ENCODE measurements at regions not wholly inside any gene's neighbourhood (a gene's known extent, or its start where the extent isn't known, plus 50 kb on each side); places are given as distances from the start of the nearest gene placed in this dataset.
A peak's percentile ranks its signal among the peaks of the same experiment; 100 is the strongest.

DNA sequence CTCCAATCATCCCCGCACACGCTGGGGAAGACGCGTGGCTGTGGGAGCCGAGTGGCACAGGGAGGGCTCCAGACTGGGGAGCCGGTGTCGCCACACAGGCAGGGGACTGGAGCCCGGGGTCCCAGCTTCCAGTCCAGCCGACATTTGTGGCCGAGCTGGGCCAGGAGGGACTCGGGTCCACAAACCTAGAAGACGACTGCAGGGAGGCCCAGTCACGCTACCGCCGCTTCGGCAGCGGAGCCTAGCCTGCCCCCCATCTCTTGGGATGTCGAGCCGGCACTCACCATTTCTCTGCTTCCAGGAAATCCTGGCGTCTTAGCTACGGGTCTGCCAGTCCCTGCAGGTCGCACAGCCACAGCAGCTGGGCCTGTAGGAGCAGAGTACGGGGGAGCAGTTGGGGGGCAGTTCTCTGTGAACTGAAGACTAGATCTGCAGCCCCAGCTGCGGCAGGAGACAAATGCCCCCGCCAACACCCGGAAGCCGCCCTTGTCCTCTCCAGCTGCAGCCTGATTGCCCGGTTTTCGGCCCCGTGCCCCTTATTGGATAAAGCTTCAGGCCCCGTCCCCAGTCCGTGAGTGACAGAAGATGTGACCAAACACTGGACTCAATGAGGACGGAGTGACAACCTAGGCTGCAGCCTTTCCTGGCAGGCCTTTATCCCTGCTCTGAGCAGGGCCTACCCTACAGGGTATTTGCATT, 270.7 kb downstream of the ZNF33B start (continued):
- TF ChIP-seq RAD51 (IDR thresholded peaks at IDR 0.05; ENCODE audit: borderline replicate concordance, low read depth) = no peak
- TF ChIP-seq MYBL2 (IDR thresholded peaks at IDR 0.05; ENCODE audit: low read depth) = no peak
- no peak for TF ChIP-seq MYBL2 (CRISPR knock-in tag; IDR thresholded peaks at IDR 0.05; ENCODE audit: borderline replicate concordance)
- TF ChIP-seq FIP1L1 (IDR thresholded peaks at IDR 0.05; ENCODE audit: low read depth, low read length, poor library complexity, severe bottlenecking) = no peak
- no peak for TF ChIP-seq ZNF586 (CRISPR knock-in tag; conservative IDR thresholded peaks at IDR 0.05)
- TF ChIP-seq RFX7 (CRISPR knock-in tag; IDR thresholded peaks at IDR 0.05) = no peak
- no peak for TF ChIP-seq PRMT5 (CRISPR knock-in tag; IDR thresholded peaks at IDR 0.05)
- no peak for TF ChIP-seq NFIC (IDR thresholded peaks at IDR 0.05)
- TF ChIP-seq RBBP5 (IDR thresholded peaks at IDR 0.05; ENCODE audit: borderline replicate concordance, insufficient read depth, low read length, poor library complexity, severe bottlenecking) = peak; percentile 63
- TF ChIP-seq ETV1 (tag; conservative IDR thresholded peaks at IDR 0.05; ENCODE audit: low read depth) = peak; percentile 37; the same call in 1 of the 2 replicates
- no peak for TF ChIP-seq CEBPB (tag; IDR thresholded peaks at IDR 0.05)
- TF ChIP-seq, protein P1, sequence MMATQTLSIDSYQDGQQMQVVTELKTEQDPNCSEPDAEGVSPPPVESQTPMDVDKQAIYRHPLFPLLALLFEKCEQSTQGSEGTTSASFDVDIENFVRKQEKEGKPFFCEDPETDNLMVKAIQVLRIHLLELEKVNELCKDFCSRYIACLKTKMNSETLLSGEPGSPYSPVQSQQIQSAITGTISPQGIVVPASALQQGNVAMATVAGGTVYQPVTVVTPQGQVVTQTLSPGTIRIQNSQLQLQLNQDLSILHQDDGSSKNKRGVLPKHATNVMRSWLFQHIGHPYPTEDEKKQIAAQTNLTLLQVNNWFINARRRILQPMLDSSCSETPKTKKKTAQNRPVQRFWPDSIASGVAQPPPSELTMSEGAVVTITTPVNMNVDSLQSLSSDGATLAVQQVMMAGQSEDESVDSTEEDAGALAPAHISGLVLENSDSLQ (IDR thresholded peaks at IDR 0.05) = peak; percentile 100
- TF ChIP-seq E2F5 (CRISPR knock-in tag; IDR thresholded peaks at IDR 0.05) = no peak
- no peak for TF ChIP-seq RBM14 (IDR thresholded peaks at IDR 0.05; ENCODE audit: borderline replicate concordance, insufficient read depth, low read depth, low read length)
- no peak for TF ChIP-seq RBM15 (IDR thresholded peaks at IDR 0.05; ENCODE audit: insufficient read depth, low read length)
- no peak for TF ChIP-seq ILK (tag; IDR thresholded peaks at IDR 0.05; ENCODE audit: borderline replicate concordance, low read depth)
- no peak for TF ChIP-seq E2F8 (IDR thresholded peaks at IDR 0.05; ENCODE audit: low read depth, partially characterized antibody)
- no peak for TF ChIP-seq GTF2E2 (tag; IDR thresholded peaks at IDR 0.05)
- TF ChIP-seq, protein P2, sequence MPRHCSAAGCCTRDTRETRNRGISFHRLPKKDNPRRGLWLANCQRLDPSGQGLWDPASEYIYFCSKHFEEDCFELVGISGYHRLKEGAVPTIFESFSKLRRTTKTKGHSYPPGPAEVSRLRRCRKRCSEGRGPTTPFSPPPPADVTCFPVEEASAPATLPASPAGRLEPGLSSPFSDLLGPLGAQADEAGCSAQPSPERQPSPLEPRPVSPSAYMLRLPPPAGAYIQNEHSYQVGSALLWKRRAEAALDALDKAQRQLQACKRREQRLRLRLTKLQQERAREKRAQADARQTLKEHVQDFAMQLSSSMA (CRISPR knock-in tag; IDR thresholded peaks at IDR 0.05) = no peak
- no peak for TF ChIP-seq CREBBP (IDR thresholded peaks at IDR 0.05; ENCODE audit: low read depth, low read length)
- peak; percentile 33 for TF ChIP-seq PHF20 (IDR thresholded peaks at IDR 0.05; ENCODE audit: partially characterized antibody)
- TF ChIP-seq NEUROD1 (IDR thresholded peaks at IDR 0.05; ENCODE audit: borderline replicate concordance, low read depth, low read length, partially characterized antibody) = peak; percentile 78
- TF ChIP-seq POLR2A (conservative IDR thresholded peaks at IDR 0.05) = peak; percentile 89
- TF ChIP-seq JUNB (CRISPR knock-in tag; conservative IDR thresholded peaks at IDR 0.05) = no peak

Data from K562 (cell line).